ENCODE measurements at regions not wholly inside any gene's neighbourhood (a gene's known extent, or its start where the extent isn't known, plus 50 kb on each side); places are given as distances from the start of the nearest gene placed in this dataset.

DNA sequence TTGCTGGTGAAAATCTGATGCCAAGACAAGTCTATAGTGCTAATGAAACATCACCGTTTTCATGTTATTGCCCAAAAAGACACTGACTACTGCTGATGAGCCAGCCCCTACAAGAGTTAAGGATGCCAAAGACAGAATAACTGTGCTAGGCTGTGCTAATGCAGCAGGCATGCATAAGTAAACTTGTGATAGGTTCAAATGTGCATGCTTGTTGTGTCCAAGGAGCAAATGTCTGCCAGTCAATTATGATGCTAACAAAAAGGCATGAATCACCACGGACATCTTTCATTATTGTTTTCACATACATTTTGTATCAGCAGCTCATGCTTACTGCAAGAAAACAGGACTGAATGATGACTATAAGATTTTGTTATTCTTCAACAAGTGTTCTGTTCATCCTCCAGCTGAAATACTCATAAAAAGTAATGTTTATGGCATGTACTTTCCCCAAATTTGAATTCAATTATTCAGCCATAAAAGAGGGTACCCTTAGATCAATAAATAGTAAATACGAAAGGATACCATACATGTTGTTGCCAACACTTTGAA, 306.9 kb upstream of the ARSJ start:
- TF ChIP-seq ZNF274 (IDR thresholded peaks at IDR 0.05; ENCODE audit: low read depth, low read length) = no peak
- TF ChIP-seq YY1 (IDR thresholded peaks at IDR 0.05; ENCODE audit: insufficient read depth, insufficient read length) = no peak
